SK-N-SH (cell line): ENCODE measurements at regions not wholly inside any gene's neighbourhood (a gene's known extent, or its start where the extent isn't known, plus 50 kb on each side); places are given as distances from the start of the nearest gene placed in this dataset.

Experiments
- REST ChIP-seq: IDR thresholded peaks from 2 replicates; pipeline ENCODE4 v1.6.1; 2012; ENCODE audit warnings: mild to moderate bottlenecking, low read depth, low read length, moderate library complexity
- SMC3 ChIP-seq: IDR thresholded peaks from 2 replicates; pipeline ENCODE4 v1.6.1; 2012; ENCODE audit warnings: low read depth, low read length, improper control_type of control experiment
- YY1 ChIP-seq: IDR thresholded peaks from 2 replicates; pipeline ENCODE4 v1.4.0; 2012; ENCODE audit warnings: low read depth, mild to moderate bottlenecking
- TF ChIP-seq, protein P1 (sequence below): fragments of 200-600 bp; sonication (generic); IDR thresholded peaks from 2 replicates; pipeline ENCODE4 v1.6.1; 2017; ENCODE audit warnings: antibody characterized with exemption, mild to moderate bottlenecking, moderate library complexity

DNA sequence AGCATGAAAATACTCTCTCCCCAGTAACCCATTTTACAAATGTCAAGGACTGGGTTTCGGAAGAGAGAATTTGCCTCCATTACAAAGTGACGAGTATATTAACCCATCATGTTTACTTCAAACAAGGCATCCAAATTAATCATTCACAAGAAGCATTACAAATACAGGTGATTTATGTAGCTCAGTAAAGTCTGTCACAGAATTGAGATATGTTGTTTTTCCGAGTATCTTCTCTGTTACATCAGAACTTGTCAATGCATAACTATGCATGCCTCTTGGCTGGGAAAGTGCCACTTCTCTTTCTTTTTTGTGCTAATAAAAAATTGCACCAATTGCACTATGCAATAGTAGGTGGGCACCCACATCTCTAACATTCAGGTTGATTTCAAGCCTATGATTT is 158.2 kb downstream of the AREG start:
- TF ChIP-seq REST: no peak
- TF ChIP-seq, protein P1, sequence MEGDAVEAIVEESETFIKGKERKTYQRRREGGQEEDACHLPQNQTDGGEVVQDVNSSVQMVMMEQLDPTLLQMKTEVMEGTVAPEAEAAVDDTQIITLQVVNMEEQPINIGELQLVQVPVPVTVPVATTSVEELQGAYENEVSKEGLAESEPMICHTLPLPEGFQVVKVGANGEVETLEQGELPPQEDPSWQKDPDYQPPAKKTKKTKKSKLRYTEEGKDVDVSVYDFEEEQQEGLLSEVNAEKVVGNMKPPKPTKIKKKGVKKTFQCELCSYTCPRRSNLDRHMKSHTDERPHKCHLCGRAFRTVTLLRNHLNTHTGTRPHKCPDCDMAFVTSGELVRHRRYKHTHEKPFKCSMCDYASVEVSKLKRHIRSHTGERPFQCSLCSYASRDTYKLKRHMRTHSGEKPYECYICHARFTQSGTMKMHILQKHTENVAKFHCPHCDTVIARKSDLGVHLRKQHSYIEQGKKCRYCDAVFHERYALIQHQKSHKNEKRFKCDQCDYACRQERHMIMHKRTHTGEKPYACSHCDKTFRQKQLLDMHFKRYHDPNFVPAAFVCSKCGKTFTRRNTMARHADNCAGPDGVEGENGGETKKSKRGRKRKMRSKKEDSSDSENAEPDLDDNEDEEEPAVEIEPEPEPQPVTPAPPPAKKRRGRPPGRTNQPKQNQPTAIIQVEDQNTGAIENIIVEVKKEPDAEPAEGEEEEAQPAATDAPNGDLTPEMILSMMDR: no peak
- TF ChIP-seq YY1: no peak
- TF ChIP-seq SMC3: no peak
